ENCODE measurements at regions not wholly inside any gene's neighbourhood (a gene's known extent, or its start where the extent isn't known, plus 50 kb on each side); places are given as distances from the start of the nearest gene placed in this dataset.

DNA sequence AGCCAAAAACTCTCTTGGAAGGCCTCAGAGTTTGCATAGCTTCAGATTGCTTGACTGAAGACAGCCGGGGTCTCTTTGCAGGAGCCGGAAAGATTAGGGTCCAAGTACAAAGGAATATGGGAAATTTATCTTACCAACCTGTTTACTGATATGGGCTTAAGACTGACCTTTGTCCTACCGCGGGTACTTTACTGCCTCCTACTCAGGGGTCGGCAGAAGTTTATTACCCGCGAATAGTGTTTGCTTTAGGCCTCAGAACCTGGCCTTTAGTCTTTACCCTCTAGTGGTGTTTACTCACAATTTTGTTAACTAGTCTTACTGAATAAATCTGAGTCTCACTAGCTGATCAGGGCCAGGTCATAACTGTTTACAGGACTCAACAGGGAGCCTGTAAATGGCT lies 765.4 kb upstream of the SPRY2 start:
- TF ChIP-seq, protein P1, sequence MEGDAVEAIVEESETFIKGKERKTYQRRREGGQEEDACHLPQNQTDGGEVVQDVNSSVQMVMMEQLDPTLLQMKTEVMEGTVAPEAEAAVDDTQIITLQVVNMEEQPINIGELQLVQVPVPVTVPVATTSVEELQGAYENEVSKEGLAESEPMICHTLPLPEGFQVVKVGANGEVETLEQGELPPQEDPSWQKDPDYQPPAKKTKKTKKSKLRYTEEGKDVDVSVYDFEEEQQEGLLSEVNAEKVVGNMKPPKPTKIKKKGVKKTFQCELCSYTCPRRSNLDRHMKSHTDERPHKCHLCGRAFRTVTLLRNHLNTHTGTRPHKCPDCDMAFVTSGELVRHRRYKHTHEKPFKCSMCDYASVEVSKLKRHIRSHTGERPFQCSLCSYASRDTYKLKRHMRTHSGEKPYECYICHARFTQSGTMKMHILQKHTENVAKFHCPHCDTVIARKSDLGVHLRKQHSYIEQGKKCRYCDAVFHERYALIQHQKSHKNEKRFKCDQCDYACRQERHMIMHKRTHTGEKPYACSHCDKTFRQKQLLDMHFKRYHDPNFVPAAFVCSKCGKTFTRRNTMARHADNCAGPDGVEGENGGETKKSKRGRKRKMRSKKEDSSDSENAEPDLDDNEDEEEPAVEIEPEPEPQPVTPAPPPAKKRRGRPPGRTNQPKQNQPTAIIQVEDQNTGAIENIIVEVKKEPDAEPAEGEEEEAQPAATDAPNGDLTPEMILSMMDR (conservative IDR thresholded peaks at IDR 0.05; ENCODE audit: low read depth, low read length): no peak
- no peak for TF ChIP-seq EZH2 (IDR thresholded peaks at IDR 0.05; ENCODE audit: low read length, unreplicated experiment)
